ENCODE measurements at regions not wholly inside any gene's neighbourhood (a gene's known extent, or its start where the extent isn't known, plus 50 kb on each side); places are given as distances from the start of the nearest gene placed in this dataset.

GRCh38 chr9:24900179-24900578 lies 354.5 kb upstream of the IZUMO3 start:
- TF ChIP-seq CTCF (conservative IDR thresholded peaks at IDR 0.05 in 1 of 2, IDR thresholded peaks at IDR 0.05 in 1 of 2; ENCODE audit: extremely low read depth in 1 of 2, insufficient read depth in 1 of 2, low read depth in 1 of 2, low read length in 2 of 2): no peak
- TF ChIP-seq EZH2 (IDR thresholded peaks at IDR 0.05; ENCODE audit: borderline replicate concordance, low read length): no peak

All from mammary epithelial cell (primary cell).